Hepatocyte (in vitro differentiated cells): ENCODE measurements at regions not wholly inside any gene's neighbourhood (a gene's known extent, or its start where the extent isn't known, plus 50 kb on each side); places are given as distances from the start of the nearest gene placed in this dataset.

Source experiments
- CTCF ChIP-seq: fragments of 200-600 bp; sonication (generic); IDR thresholded peaks from 2 replicates; pipeline ENCODE4 v1.5.1; 2016; ENCODE audit warnings: antibody characterized with exemption, mild to moderate bottlenecking; ENCODE audit not compliant: poor library complexity
- EZH2 ChIP-seq: fragments of 200-600 bp; sonication (generic); IDR thresholded peaks from 2 replicates; pipeline ENCODE4 v1.6.1; 2016; ENCODE audit warnings: antibody characterized with exemption, mild to moderate bottlenecking, borderline replicate concordance

DNA sequence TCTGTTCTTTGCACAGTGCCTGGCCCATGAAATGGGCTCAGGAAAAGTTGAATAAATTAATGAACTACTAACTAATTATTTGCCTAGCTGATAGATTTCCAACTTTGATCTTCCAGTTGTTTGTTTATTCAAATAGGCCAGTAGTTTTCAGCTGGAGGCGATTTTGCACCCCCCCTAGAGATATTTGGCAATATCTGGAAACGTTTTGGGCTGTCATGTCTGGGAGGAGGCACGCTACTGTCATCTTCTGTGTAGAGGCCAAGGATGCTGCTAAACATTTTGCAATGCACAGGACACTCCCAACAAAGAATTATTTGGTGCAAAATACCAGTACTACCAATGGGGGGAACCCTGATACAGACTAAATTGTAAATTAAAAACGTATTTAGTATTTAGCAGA, 81.9 kb downstream of the VCX2 start:
- TF ChIP-seq CTCF (no peak), EZH2 (no peak)
